ENCODE measurements at regions not wholly inside any gene's neighbourhood (a gene's known extent, or its start where the extent isn't known, plus 50 kb on each side); places are given as distances from the start of the nearest gene placed in this dataset.

DNA sequence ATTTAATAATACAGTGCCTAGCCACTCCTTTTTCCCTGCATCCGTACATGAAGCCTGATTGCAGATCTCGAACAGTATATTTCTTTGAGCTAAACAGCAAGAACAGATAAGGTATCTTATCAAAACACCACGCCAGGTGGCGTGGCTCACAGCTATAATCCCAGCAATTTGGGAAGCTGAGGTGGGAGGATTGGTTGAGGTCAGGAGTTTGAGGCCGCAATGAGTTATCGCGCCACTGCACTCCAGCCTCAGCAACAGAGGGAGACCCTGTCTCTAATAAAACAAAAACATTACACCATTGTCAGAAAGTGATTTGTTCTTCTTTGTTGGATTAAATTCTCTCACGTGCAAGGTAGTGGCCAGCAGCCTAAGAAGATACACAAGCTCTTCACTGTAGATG is 291.2 kb upstream of the DMRT1 start:
- TF ChIP-seq CBX3 (IDR thresholded peaks at IDR 0.05; ENCODE audit: borderline replicate concordance, low read depth), result no peak
- TF ChIP-seq HDAC2 (IDR thresholded peaks at IDR 0.05), result no peak
- no peak for ATAC-seq
- BruUV-seq (replicated peaks), result no TSS peak
- no peaks in the 10 kb centered on the region for H4K20me1 ChIP-seq (ENCODE audit: control insufficient read depth, insufficient read depth)
- ChIA-PET RAD21 (ENCODE audit: unreplicated experiment) (interaction anchor here (0.7 kb wide), 1 partner anchor 127 kb away, joined by 5 read pairs; no protein-coding TSS in a partner anchor), POLR2A (no interaction called here), SMC1A (ENCODE audit: uncharacterized antibody, unreplicated experiment) (no interaction called here), CTCF (interaction anchor here (0.6 to 1.4 kb wide), 2 partner anchors 17 to 196 kb away, joined by 3 read pairs; no protein-coding TSS in a partner anchor)
- H3K27ac ChIP-seq (ENCODE audit: control insufficient read depth, insufficient read depth), result no peak overlapping the region
- H3K4me3 ChIP-seq, result no peak overlapping the region
- H3K36me3 ChIP-seq (ENCODE audit: control insufficient read depth in 2 of 2, insufficient read depth in 2 of 2, low read length in 1 of 2), result no peaks in the 10 kb centered on the region
- no peak overlapping the region for H2AFZ ChIP-seq (ENCODE audit: control insufficient read depth, low read depth, low read length)
- H3K4me1 ChIP-seq (ENCODE audit: control insufficient read depth, insufficient read depth, low read length), result no peaks in the 10 kb centered on the region
- H3K9ac ChIP-seq (ENCODE audit: control insufficient read depth, insufficient read depth, low read length), result no peak overlapping the region
- 40% methylated on average over 8 of the region's 8 CpGs for WGBS (ENCODE audit: insufficient coverage, insufficient replicate concordance, low lambda C conversion rate, missing lambda C conversion rate)
- intact Hi-C loops (cut with micrococcal nuclease; ENCODE audit: unreplicated experiment), result no loop called here
- H3K9me3 ChIP-seq (replicated peaks; ENCODE audit: control insufficient read depth, insufficient read depth, low read length), result no peaks in the 10 kb centered on the region
- no peak for DNase-seq (ENCODE audit: low read depth, low spot score)
- no peak overlapping the region for H3K4me2 ChIP-seq (ENCODE audit: control insufficient read depth, insufficient read depth)
- FAIRE-seq, result no peak
- in situ Hi-C loops (cut with MboI), result no loop called here
- H3K79me2 ChIP-seq (ENCODE audit: control insufficient read depth, insufficient read depth, low read length), result no peaks in the 10 kb centered on the region
- H3K27me3 ChIP-seq (replicated peaks in 1 of 2; ENCODE audit: control insufficient read depth in 2 of 2, insufficient read depth in 2 of 2, low read length in 1 of 2), result no peaks in the 10 kb centered on the region; a peak in 2 of 4 replicates

DNA sequence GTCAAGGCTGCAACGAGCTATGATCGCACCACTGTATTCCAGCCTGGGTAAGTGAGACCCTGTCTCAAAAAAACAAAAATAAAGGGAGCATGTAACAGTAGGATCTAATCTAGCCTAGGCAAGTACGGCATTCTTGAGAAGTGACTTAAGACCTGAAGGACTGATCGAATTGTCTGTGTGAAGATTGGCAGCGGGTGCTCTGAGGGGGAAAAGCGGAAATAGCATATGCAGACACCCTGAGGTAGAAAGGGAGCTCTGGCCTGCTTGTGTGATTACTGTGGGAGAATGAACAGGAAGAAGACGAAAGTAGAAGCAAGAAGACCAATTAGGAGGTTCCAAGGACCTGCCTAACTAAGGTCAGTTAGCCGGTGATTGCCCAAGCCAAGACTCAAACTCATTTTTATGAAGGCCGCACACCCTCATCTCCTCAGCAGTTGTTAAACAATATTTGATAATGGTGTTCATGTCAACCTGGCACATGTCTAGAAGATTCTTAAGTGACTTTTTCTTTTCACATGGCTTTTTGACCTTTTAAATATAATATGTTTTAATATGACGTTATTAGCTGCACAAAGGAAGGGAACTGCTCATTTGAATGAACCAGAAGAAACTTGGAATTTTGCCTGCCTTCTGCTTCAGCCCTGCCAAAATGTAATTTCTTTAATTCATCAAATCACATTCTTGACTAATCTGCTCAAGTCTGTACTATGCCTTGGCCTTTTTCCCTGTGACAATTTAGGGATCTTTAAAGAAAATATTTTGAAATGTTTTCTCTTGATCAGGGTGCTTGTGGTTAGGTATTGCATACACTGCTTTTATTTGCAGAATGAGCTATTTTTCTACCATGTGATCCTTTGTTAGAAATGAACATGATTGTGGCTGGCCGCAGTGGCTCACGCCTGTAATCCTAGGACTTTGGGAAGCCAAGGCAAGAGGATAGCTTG is 289.2 kb upstream of the DMRT1 start:
- SMC1A ChIA-PET (ENCODE audit: uncharacterized antibody, unreplicated experiment), result no interaction called here
- H3K9me3 ChIP-seq (replicated peaks; ENCODE audit: control insufficient read depth, insufficient read depth, low read length), result no peaks in the 10 kb centered on the region
- H3K27ac ChIP-seq (ENCODE audit: control insufficient read depth, insufficient read depth), result no peak overlapping the region
- H3K4me3 ChIP-seq, result no peak overlapping the region
- no peak overlapping the region for H3K4me2 ChIP-seq (ENCODE audit: control insufficient read depth, insufficient read depth)
- H3K27me3 ChIP-seq (replicated peaks in 1 of 2; ENCODE audit: control insufficient read depth in 2 of 2, insufficient read depth in 2 of 2, low read length in 1 of 2), result no peaks in the 10 kb centered on the region; a peak in 2 of 4 replicates
- no peaks in the 10 kb centered on the region for H4K20me1 ChIP-seq (ENCODE audit: control insufficient read depth, insufficient read depth)
- H3K79me2 ChIP-seq (ENCODE audit: control insufficient read depth, insufficient read depth, low read length), result no peaks in the 10 kb centered on the region
- no peak overlapping the region for H2AFZ ChIP-seq (ENCODE audit: control insufficient read depth, low read depth, low read length)
- RAD21 ChIA-PET (ENCODE audit: unreplicated experiment), result no interaction called here
- 53% methylated on average over 12 of the region's 12 CpGs for WGBS (ENCODE audit: insufficient coverage, insufficient replicate concordance, low lambda C conversion rate, missing lambda C conversion rate)
- FAIRE-seq (no peak), ATAC-seq (no peak), DNase-seq (ENCODE audit: low read depth, low spot score) (no peak)
- CTCF ChIA-PET, result interaction anchor here (0.8 kb wide), 1 partner anchor 19 kb away, joined by 3 read pairs; no protein-coding TSS in a partner anchor
- H3K4me1 ChIP-seq (ENCODE audit: control insufficient read depth, insufficient read depth, low read length), result no peaks in the 10 kb centered on the region
- intact Hi-C loops (cut with micrococcal nuclease; ENCODE audit: unreplicated experiment) (no loop called here), in situ Hi-C loops (cut with MboI) (no loop called here)
- POLR2A ChIA-PET, result no interaction called here
- H3K36me3 ChIP-seq (ENCODE audit: control insufficient read depth in 2 of 2, insufficient read depth in 2 of 2, low read length in 1 of 2), result no peaks in the 10 kb centered on the region
- BruUV-seq (replicated peaks), result no TSS peak
- H3K9ac ChIP-seq (ENCODE audit: control insufficient read depth, insufficient read depth, low read length), result no peak overlapping the region
- TF ChIP-seq KDM1A (IDR thresholded peaks at IDR 0.05; ENCODE audit: borderline replicate concordance), result no peak
- no peak for TF ChIP-seq TCF12 (IDR thresholded peaks at IDR 0.05; ENCODE audit: low read depth, low read length)
- TF ChIP-seq BHLHE40 (IDR thresholded peaks at IDR 0.05; ENCODE audit: borderline replicate concordance in 1 of 2, low read depth in 2 of 2, low read length in 1 of 2), result no peak
- no peak for TF ChIP-seq NR2C1 (IDR thresholded peaks at IDR 0.05)
- no peak for TF ChIP-seq BMI1 (IDR thresholded peaks at IDR 0.05; ENCODE audit: borderline replicate concordance)
- TF ChIP-seq, protein P1, sequence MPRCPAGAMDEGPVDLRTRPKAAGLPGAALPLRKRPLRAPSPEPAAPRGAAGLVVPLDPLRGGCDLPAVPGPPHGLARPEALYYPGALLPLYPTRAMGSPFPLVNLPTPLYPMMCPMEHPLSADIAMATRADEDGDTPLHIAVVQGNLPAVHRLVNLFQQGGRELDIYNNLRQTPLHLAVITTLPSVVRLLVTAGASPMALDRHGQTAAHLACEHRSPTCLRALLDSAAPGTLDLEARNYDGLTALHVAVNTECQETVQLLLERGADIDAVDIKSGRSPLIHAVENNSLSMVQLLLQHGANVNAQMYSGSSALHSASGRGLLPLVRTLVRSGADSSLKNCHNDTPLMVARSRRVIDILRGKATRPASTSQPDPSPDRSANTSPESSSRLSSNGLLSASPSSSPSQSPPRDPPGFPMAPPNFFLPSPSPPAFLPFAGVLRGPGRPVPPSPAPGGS (IDR thresholded peaks at IDR 0.05; ENCODE audit: borderline replicate concordance, insufficient read depth, low read depth, low read length, poor library complexity, severe bottlenecking), result no peak
- TF ChIP-seq, protein P2, sequence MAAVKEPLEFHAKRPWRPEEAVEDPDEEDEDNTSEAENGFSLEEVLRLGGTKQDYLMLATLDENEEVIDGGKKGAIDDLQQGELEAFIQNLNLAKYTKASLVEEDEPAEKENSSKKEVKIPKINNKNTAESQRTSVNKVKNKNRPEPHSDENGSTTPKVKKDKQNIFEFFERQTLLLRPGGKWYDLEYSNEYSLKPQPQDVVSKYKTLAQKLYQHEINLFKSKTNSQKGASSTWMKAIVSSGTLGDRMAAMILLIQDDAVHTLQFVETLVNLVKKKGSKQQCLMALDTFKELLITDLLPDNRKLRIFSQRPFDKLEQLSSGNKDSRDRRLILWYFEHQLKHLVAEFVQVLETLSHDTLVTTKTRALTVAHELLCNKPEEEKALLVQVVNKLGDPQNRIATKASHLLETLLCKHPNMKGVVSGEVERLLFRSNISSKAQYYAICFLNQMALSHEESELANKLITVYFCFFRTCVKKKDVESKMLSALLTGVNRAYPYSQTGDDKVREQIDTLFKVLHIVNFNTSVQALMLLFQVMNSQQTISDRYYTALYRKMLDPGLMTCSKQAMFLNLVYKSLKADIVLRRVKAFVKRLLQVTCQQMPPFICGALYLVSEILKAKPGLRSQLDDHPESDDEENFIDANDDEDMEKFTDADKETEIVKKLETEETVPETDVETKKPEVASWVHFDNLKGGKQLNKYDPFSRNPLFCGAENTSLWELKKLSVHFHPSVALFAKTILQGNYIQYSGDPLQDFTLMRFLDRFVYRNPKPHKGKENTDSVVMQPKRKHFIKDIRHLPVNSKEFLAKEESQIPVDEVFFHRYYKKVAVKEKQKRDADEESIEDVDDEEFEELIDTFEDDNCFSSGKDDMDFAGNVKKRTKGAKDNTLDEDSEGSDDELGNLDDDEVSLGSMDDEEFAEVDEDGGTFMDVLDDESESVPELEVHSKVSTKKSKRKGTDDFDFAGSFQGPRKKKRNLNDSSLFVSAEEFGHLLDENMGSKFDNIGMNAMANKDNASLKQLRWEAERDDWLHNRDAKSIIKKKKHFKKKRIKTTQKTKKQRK (IDR thresholded peaks at IDR 0.05; ENCODE audit: low read depth, low read length), result no peak
- no peak for TF ChIP-seq PBX3 (IDR thresholded peaks at IDR 0.05; ENCODE audit: insufficient replicate concordance, low read depth, low read length)

All from GM12878 (cell line).